Ammon's horn (tissue), 1 donor: ENCODE measurements at regions not wholly inside any gene's neighbourhood (a gene's known extent, or its start where the extent isn't known, plus 50 kb on each side); places are given as distances from the start of the nearest gene placed in this dataset.
"Not testable (repeated sequence)": the region's sequence is repeated elsewhere in the genome, so short reads cannot be mapped to it uniquely, and the experiment has no call there.

ENCODE experiments used
- DNase-seq: peaks from one replicate; pipeline ENCODE4 v3.0.0-alpha.2; 2016; ENCODE audit warnings: low spot score

DNA sequence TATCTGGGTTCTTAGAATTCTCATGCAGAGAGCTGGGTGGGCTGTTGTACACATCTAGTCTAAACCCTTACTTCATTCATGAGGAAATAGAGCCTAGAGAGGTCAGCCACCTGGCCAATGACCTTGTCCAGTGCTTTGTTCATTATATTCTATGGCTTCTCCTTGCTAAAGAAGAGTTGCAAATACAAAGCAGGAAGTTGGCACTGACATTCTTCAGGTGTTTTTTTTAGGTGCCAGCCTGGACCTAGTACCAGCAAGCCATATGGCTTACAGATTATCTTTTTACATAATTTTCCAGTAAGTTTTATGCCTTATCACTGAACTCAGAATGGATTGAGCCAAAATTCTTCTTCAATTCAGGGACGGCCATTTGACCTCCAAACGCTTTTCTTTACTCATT lies 54.7 kb upstream of the PGM2 start:
- no peak for DNase-seq

DNA sequence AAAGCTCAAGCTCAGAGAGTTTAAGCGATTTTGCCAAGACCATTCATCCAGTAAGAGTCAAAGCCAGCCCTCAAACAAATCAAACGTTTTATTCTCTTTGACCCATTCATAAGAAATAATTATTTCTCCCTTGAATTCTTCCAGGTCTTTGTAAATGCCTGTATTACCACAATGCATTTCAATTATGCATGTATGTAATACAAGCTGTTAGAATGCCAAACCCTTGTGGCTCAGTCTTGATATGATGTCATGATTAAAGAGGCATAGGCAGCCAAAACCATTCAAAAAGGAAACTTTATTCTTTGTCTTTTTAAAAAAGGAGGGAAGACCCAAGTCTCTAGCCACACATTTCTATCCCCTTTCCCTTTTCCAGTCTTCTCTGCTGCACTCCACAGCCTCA lies 56.5 kb upstream of the PGM2 start:
- no peak for DNase-seq

DNA sequence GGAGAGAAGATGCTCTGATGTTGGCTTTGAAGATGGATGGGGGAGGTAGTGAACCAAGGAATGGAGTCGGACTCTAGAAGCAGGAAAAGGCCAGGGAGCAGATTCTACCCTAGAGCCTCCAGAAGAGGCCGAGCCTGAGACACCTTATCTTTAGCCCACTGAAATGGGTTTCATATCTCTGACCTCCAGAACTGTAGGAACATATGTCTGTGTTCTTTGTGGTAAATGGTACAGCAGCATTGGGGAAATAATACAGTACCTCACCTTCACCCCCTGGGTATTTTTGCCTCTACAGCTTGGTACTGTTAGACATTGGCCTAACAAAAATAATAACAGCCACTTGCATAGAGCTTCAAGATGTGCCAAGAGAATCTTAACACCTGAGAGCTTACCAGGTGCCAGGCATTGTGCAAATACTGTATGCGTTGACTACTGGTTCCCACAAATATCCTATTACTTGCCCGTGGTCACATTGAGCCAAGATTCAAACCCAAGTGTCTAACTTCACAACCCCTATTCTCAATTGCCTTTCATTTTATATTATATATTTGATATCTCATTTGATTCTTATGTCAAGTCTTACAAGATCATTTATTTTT lies 57.0 kb upstream of the PGM2 start:
- DNase-seq = no peak

DNA sequence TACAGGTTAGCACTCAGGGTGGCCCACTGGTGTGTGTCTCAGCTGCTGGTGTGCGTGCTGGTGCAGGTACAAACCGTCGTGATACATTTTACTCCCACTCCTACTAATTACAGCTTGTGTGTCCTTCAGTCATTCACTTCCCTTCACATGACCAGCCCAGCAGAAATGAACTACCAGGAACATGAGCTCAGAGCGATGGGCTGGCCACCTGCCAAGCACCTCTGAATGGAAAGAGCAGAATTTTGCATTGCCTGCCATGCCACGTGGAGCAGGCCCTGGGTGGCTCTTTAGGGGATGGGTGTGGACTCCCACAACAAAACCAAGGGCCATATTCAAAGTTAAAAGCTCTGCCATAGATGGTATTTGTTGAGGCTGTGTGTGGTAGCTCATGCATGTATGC lies 58.9 kb upstream of the PGM2 start:
- no peak for DNase-seq

DNA sequence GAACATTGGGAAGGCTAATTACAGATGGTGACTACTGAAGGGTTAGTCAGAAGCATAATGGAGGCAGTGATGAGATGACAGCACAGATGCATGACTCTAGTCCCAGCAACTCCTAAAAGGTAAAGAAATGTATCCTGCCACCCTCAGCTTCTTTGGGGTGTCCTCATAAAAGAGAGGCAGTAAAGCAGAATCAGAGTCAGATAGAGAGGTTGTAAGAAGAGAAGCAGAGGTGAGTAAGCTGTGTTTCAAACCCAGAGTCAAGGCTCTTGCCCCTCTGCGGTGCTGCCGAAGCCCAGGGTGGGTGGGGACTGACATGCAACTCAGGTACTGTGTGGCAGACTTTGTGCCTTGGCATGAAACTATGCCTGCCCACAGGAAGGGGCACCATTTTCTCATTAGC lies 59.5 kb upstream of the PGM2 start:
- DNase-seq = no peak

DNA sequence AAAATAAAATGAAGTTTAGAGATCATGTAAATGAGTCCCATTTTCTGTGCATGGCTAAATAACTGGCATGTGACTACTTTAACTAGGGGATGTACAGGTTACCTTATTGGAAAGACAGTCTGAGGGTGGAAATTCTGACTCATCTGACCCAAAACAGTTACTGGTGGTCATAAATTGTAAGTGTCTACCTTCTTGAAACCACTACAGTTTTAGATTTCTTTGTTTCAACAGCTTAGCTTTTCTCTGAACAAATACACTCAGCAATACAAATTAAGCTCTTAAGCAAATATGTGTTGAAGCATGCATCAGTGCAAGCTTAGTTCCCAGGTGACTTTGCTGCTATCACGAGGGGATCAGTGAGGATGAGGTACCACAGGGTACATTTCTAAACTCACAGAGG lies 60.7 kb upstream of the PGM2 start:
- no peak for DNase-seq

DNA sequence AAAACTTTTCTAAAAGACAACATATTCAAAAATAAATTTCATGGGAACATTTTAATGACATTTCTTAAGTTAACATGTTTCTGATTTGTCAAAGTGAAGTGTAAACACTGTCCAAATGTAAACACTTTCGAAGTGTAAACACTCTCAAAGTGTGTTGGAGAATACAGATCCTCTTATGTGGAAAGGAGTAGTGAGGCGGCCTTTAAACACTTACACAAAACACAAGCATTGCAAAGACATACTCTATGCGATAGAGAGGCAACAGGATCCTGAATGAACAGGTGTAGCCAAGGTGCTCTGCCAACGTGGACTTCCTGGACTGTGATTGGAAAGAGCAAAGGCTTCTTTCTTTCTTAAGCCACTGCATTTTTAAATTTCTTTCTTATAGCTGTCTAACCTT lies 62.7 kb upstream of the PGM2 start:
- no peak for DNase-seq

DNA sequence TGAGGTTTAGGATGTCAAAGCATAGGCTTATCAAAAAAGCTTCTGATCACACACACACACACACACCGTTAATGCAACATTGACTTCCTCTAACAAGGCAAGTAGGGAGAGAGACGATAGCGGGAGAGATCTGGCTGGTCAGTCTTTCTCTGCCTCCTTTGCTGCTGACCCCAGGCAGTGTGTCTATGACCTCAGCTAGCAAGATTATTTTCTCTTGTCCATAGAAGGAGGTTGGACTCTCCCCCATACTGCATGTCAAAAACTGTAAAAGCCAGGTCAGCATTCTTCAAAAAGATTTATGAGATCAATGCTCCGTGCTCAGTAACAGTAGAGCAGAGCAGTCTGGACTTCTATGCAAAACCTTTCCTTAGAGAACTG lies 63.5 kb upstream of the PGM2 start:
- DNase-seq = no peak

DNA sequence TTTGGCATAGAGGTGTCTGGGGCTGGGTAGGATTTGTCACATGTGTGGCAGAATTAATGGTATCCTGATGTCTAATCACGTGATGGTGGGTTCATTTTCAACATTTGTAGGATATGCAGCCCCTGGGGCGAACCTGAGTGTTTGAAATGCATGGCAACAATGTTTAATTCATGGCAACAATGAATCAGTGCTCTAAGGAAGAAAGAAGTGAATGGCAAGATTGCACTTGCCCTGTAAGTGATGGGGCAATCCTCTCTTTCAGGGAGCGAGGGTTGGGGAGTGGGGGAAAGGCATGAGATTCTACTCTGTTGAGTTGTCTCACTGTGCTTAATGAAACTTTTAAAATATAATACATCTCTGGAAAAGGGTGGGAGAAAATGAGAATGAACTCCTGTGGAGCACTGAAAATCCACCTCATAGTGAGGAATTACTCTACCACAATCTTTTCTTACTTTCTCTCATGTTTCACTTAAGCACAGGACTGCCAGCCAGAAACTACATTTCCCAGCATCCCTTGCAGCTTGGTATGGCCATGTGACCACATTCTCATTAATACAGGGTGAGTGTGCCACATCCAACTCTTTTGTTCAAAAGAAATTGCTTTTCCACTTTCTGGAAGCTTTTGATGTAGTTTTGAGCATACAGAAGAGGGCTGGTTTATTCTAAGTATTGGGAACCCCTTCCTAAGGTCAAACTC lies 64.0 kb upstream of the PGM2 start:
- no peak for DNase-seq

DNA sequence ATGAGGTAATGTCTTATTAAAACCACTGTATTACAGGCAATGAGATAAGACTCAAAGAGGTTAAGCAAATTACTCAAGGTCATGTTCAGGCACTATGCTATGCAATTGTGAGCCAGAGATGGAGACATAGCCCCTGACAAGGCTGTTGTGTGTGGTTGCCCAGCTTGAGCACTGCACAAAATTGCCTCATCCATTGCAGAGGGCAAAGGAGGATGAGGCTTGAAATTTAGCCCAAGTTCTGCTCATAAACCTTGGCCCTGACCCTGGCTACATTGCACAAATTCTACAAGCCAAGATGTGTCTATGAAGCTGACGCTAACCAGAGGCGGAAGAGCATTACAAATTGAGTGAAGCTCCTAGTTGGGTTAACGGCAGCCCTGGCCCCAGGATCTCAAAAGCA lies 65.6 kb upstream of the PGM2 start:
- no peak for DNase-seq

DNA sequence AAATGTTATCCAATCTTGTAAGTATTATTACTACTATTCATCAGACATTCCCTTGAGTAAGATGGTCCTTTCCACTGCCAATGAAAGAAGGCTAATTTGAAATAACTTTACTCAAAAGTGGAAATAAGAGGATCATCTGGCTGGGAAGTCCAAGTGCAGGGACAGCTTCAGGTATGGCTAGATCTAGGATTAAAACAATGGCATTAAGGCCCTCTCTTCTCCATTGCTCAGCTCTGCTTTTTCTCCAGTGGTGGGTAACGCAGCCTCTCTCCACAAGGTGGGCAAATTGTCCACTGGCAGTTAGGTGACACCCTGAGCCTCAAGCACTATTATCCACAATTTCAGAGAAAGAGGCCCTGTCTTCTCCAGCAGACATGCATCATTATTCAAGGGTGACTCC lies 66.7 kb upstream of the PGM2 start:
- DNase-seq = no peak

DNA sequence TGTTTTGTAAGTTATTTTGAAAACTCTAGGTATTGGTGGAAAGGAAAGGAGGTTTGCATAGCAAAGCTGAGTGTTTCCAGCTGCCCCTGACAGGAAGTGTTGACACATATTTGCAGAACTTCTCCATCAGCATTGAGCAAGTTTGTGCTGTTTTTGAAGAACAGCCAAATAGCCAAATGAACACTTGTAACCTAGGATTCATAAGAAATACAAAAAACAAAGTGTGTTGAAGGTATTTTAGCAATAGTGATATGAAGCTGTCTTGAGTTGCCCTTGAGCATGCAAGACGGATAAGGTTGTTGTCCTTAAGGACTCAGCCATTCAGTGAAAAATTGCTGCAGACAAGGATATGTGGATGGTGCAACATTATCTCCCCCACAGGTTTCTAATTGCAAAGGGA lies 68.3 kb upstream of the PGM2 start:
- peak; percentile 46 for DNase-seq

DNA sequence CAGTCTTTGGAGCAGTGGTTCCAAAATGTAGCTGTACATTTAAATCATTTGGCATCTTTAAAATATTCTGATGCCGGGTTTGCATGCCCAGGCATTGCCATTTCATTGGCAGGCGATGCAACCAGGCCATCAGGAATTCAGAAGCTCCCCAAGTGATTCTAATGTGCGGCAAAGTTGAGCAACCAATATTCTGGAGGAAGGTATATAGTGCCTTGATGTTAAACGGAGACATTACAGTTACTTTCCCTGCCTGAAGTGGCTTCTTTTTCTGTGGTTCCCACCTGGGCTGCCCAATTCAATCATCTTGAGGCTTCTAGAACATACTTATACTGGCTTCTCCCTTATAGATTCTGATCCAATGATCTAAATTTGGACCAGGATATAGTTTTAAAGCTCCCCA lies 68.7 kb upstream of the PGM2 start:
- DNase-seq = no peak

DNA sequence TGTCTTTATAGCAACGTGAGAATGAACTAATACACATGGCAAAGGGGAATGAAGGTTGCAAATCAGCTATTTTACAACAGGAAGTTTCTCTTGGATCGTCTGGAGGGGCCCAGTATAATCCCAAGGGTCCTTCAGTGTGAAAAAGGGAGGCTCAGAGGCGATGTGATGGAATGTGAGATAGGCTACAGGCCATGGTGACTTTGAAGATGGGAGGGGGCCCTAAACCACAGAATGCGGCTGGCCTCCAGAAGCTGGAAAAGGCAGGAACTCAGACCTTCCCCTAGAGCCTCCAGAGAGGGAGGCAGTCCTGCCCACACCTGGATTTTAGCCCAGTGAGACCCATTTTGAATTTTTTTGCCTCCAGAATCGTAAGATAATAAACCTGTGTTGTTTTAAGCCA lies 69.4 kb upstream of the PGM2 start:
- DNase-seq = no peak

DNA sequence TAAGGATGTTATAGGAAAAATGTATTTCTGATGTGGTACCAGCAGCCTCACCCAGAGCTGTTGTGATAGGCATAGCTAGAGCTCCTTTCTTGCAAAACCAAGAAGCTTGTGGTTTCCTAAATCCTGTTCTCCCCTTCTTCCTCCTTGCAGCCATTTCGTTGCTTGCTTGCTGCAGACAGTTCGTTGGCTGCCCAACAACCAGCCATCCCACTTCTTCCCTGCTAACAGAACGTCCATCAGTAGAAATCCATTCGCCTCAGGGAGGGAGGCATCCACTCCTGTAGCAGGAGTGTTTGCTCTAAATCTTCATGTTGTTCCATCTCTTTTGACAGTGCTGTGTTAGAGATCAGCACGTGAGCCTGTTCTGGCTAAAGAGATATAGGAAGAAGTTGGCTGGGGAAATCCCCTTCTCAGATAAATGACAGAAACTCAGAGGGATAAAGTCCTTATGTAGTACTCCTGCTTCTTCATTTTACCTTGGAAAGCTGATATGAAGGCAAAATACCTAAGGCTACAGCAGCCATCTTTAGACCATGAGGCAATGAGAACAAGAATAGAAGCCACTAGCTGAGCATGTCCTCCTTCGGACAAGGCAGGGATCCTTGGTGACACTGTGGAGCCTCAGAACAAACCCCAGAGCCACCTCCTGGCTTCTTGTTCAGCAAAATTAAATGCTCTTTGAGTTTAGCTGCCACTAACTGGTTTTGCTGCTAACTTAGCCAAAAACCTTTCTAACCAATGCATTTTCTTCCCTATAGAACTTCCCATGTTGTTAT lies 68.4 kb upstream of the RELL1 start:
- peak; percentile 27 for DNase-seq

DNA sequence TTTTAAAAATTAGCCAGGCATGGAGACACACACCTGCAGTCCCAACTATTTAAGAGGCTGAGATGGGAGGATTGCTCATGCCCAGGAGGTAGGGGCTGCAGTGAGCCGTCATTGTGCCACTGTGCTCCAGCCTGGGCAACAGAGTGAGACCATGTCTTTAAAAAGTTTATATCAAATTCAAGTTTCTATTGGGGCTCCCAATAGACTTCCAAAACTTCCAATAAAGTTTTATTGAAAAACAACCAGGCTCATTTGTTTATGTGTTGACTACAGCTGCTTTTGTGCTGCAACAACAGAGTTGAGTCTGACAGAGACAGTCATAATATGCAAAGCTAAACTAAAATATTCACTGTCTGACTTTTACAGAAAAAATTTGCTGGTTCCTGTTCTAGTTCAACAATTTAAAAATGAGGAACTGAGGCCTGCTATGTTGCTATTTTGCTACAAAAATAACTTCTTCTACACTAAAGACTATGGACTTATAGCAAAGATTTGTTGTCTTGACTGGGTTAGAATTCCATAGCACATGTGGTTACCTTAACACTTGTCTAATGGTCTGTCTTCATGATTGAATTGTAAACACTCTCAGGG lies 63.3 kb upstream of the RELL1 start:
- DNase-seq = no peak

DNA sequence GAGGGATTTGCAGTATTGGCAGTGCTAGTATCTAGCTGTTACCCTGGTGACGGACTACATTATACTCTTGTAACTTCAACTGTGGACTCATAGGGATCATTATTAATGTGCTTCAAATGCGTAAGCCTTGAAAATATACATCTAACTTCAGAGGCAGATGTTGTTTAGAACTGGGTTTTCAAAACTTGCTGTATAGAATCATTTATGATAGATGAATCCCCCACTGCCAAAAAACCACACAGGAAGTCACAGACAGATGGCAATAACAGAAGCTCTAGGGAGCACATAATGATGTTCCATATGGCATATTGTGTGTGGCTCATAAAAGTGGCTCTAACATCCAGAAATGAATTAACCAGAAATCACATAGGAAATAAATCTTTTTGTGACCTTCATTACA lies 62.3 kb upstream of the RELL1 start:
- DNase-seq = peak; percentile 27

DNA sequence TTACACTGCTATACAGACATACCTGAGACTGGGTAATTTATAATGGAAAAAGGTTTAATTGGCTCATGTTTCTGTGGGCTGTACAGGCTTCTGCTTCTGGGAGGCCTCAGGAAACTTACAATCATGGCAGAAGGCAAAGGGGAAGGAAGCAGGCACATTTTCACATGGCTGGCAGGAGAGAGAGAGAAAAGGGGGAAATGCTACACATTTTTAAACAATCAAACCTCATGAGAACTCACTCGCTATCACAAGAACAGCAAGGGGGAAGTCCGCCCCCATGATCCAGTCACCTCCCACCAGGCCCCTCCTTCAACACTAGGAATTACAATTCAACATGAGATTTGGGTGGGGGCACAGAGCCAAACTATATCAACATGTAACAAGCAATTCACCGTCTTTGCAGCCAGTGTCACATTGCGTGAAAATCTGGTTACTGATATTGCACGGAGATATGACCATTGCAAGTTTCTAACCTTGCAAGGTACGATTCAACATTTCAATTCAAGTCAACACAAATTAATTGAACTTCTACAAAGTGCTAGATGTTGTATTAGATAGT lies 61.7 kb upstream of the RELL1 start:
- no peak for DNase-seq

DNA sequence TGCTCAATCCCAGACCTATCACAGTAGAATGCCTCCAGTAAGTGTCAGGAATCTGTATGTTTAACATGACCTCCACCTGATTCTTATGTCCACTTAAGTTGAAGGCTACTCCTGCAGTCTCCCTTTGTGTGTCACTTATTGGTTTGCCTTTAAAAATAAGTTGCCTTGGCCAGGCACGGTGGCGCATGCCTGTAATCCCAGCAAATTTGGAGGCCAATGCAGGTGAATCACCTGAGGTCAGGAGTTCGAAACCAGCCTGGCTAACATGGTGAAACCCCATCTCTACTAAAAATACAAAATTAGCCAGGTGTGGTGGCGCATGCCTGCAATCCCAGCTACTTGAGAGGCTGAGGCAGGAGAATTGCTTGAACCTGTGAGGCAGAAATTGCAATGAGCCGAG lies 60.7 kb upstream of the RELL1 start:
- DNase-seq = not testable (repeated sequence)

DNA sequence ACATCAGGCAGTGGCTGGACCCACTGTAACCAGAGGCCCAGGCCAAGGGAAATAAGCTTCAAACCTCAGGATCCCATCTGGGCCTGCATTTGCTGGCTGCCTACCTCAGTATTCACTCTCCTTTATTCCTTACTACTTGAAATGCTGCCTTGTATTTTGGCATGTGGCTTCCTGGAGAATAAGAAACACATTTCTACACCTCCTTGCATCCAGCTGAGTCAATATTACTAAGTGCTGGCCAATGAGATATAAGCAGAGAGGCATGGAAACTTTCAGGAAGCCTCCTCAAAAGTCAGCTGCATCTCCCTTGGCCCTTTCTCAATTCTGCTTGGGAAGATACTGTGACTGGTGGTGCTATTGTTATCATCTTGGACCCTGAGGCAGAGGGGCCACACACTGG lies 59.8 kb upstream of the RELL1 start:
- no peak for DNase-seq

DNA sequence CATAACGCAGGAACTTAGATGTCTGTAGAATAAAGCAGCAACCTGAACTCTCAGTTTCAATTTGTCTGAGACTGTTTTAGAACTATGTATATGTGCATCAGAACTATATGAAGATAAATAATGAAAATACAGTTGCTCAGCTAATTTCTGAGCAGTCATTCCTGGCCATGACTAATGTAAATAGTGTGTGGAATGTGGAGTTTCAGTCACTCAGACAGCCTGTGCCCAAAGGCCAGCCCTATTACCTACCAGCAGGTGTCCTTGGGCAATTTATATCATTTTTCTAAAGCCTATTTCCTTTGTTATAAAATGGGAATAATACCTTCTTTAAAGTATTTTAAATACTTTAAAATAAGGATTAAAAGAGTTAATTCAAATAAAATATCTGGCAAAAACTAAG lies 56.0 kb upstream of the RELL1 start:
- DNase-seq = no peak

DNA sequence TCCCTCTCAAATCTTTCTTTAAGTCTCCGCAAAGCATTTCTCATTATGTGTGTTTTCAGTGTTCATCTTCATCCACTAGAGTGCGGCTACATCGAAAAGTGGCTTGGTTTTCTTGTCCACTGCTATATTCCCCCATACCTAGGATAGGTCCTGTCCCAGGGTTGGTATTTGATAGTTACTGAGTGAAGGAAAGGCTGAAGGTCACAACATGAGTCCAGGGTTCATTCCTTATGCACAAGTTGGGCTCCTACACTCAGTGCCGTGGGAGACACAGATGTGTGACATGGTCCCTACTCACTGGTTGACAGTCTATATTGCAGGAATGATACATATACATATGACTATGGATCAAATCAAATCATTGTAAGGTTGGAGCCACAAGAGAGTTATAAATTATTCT lies 55.4 kb upstream of the RELL1 start:
- DNase-seq = no peak

DNA sequence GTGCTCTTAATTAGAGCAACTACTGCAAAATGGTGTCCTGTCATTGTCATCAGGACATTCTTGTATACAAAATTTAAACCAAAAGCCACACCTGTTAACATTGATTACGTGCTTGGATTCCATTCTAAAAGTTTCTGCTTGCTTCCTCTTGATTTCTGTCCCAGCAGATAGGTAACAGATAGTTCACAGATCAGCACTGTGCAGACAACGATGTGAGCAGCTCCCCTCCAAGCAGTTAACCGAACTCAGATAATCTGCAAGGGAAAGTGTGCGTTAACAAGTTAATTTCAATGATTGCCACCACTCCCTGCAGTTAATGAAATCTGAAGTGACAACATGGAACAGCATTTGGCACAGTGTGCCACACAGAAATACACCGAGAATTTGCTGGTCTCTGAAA lies 54.4 kb upstream of the RELL1 start:
- no peak for DNase-seq
